ENCODE measurements at regions not wholly inside any gene's neighbourhood (a gene's known extent, or its start where the extent isn't known, plus 50 kb on each side); places are given as distances from the start of the nearest gene placed in this dataset.

DNA sequence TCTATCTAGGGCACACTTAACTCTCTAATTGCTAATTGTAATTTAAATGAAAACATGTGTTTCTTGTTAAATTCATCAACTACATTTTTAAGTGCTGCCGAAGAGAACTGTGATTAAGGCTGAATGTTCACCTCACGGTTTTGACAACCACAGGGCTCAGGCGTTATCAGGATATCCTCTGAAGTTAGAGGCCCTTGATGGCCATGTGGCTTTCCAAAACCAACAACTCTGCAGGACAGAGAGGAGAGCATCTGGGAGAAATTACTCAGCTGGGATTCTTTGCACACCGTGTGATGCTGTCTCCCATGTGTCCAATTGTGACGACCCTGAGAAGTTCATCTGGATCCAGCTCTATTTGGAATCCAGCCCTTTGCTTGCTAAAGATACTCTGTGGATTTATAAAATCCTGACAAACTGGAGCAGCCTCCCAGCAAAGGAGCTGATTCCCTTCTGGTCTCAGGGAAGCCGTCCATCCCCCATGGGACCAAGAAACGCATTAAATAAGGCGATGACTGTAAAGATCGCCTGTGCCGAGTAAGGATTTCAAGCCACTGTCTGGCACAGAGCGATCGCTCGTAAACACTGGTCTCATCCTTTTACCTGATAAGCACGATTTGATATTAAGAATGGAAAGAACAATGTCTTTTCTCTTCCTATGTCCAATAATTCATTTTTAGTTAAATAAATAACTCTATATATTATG, 401.1 kb downstream of the CD83 start:
- H3K9me3 ChIP-seq (ENCODE audit: low read length), result no peaks in the 10 kb centered on the region
- no peak overlapping the region for H3K27ac ChIP-seq (ENCODE audit: low read length)
- no peak overlapping the region for H2AFZ ChIP-seq (ENCODE audit: low read depth, low read length)
- no peaks in the 10 kb centered on the region for H4K20me1 ChIP-seq (ENCODE audit: insufficient read depth)
- no peaks in the 10 kb centered on the region for H3F3A ChIP-seq (ENCODE audit: insufficient read depth, low read length, poor library complexity, severe bottlenecking)
- no peaks in the 10 kb centered on the region for H3K79me2 ChIP-seq (replicated peaks; ENCODE audit: insufficient read depth, low read length)
- TF ChIP-seq, protein P1, sequence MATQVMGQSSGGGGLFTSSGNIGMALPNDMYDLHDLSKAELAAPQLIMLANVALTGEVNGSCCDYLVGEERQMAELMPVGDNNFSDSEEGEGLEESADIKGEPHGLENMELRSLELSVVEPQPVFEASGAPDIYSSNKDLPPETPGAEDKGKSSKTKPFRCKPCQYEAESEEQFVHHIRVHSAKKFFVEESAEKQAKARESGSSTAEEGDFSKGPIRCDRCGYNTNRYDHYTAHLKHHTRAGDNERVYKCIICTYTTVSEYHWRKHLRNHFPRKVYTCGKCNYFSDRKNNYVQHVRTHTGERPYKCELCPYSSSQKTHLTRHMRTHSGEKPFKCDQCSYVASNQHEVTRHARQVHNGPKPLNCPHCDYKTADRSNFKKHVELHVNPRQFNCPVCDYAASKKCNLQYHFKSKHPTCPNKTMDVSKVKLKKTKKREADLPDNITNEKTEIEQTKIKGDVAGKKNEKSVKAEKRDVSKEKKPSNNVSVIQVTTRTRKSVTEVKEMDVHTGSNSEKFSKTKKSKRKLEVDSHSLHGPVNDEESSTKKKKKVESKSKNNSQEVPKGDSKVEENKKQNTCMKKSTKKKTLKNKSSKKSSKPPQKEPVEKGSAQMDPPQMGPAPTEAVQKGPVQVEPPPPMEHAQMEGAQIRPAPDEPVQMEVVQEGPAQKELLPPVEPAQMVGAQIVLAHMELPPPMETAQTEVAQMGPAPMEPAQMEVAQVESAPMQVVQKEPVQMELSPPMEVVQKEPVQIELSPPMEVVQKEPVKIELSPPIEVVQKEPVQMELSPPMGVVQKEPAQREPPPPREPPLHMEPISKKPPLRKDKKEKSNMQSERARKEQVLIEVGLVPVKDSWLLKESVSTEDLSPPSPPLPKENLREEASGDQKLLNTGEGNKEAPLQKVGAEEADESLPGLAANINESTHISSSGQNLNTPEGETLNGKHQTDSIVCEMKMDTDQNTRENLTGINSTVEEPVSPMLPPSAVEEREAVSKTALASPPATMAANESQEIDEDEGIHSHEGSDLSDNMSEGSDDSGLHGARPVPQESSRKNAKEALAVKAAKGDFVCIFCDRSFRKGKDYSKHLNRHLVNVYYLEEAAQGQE (IDR thresholded peaks at IDR 0.05; ENCODE audit: borderline replicate concordance), result no peak
- H3K4me2 ChIP-seq (ENCODE audit: low read length), result no peak overlapping the region
- no peaks in the 10 kb centered on the region for H3K9me2 ChIP-seq (ENCODE audit: insufficient read depth, low read length)
- H3K9ac ChIP-seq (ENCODE audit: low read length), result no peak overlapping the region
- H3K27me3 ChIP-seq (ENCODE audit: insufficient read depth, low read depth, low read length), result no peaks in the 10 kb centered on the region
- no peak overlapping the region for H3K4me3 ChIP-seq (ENCODE audit: low read length)
- no peaks in the 10 kb centered on the region for H3K36me3 ChIP-seq (ENCODE audit: insufficient read depth, low read length)

DNA sequence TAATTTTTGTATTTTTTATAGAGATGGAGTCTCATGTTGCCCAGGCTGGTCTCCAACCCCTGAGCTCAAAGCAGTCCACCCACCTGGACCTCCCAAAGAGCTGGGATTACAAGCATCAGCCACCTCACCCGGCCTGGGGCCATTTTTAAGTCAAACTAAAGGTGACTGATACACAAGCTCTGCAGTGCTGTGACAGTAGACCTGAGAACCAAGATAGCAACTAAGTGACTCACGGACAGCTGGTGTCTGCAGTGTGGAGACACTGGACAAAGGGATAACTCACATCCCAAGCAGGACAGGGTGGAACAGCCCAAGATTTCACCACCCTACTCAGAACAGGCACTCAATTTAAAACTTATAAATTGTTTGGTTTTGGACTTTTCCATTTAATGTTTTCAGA, 402.5 kb downstream of the CD83 start:
- no peak overlapping the region for H3K27ac ChIP-seq (ENCODE audit: low read length)
- H2AFZ ChIP-seq (ENCODE audit: low read depth, low read length), result no peak overlapping the region
- no peak overlapping the region for H3K4me3 ChIP-seq (ENCODE audit: low read length)
- H3K36me3 ChIP-seq (ENCODE audit: insufficient read depth, low read length), result no peaks in the 10 kb centered on the region
- TF ChIP-seq RAD21 (conservative IDR thresholded peaks at IDR 0.05) (no peak), EZH2 (IDR thresholded peaks at IDR 0.05; ENCODE audit: borderline replicate concordance, insufficient read depth, low read length, poor library complexity, severe bottlenecking) (no peak), POLR2AphosphoS5 (IDR thresholded peaks at IDR 0.05) (no peak), SMC3 (conservative IDR thresholded peaks at IDR 0.05; ENCODE audit: poor library complexity) (no peak), MXI1 (conservative IDR thresholded peaks at IDR 0.05; ENCODE audit: poor library complexity, severe bottlenecking) (no peak), EP300 (conservative IDR thresholded peaks at IDR 0.05; ENCODE audit: poor library complexity, severe bottlenecking) (no peak), TAF1 (IDR thresholded peaks at IDR 0.05; ENCODE audit: low read depth) (no peak)
- TF ChIP-seq, protein P2, sequence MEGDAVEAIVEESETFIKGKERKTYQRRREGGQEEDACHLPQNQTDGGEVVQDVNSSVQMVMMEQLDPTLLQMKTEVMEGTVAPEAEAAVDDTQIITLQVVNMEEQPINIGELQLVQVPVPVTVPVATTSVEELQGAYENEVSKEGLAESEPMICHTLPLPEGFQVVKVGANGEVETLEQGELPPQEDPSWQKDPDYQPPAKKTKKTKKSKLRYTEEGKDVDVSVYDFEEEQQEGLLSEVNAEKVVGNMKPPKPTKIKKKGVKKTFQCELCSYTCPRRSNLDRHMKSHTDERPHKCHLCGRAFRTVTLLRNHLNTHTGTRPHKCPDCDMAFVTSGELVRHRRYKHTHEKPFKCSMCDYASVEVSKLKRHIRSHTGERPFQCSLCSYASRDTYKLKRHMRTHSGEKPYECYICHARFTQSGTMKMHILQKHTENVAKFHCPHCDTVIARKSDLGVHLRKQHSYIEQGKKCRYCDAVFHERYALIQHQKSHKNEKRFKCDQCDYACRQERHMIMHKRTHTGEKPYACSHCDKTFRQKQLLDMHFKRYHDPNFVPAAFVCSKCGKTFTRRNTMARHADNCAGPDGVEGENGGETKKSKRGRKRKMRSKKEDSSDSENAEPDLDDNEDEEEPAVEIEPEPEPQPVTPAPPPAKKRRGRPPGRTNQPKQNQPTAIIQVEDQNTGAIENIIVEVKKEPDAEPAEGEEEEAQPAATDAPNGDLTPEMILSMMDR (IDR thresholded peaks at IDR 0.05; ENCODE audit: poor library complexity, severe bottlenecking), result no peak
- TF ChIP-seq, protein P1 (IDR thresholded peaks at IDR 0.05; ENCODE audit: borderline replicate concordance), result no peak
- H3K27me3 ChIP-seq (ENCODE audit: insufficient read depth, low read depth, low read length), result no peaks in the 10 kb centered on the region
- H3K9ac ChIP-seq (ENCODE audit: low read length), result no peak overlapping the region
- no peaks in the 10 kb centered on the region for H3K9me2 ChIP-seq (ENCODE audit: insufficient read depth, low read length)
- no peak overlapping the region for H3K4me2 ChIP-seq (ENCODE audit: low read length)
- no peaks in the 10 kb centered on the region for H3K9me3 ChIP-seq (ENCODE audit: low read length)
- H3K79me2 ChIP-seq (replicated peaks; ENCODE audit: insufficient read depth, low read length), result no peaks in the 10 kb centered on the region
- H3F3A ChIP-seq (ENCODE audit: insufficient read depth, low read length, poor library complexity, severe bottlenecking), result no peaks in the 10 kb centered on the region
- H4K20me1 ChIP-seq (ENCODE audit: insufficient read depth), result no peaks in the 10 kb centered on the region
